Gastrocnemius medialis (tissue), 4 donors: ENCODE measurements at regions not wholly inside any gene's neighbourhood (a gene's known extent, or its start where the extent isn't known, plus 50 kb on each side); places are given as distances from the start of the nearest gene placed in this dataset.

Source experiments
- POLR2A ChIP-seq, 2 donors: fragments of 450-650 bp; IDR thresholded peaks; one replicate each; pipeline ENCODE4 v1.6.1; 2017; ENCODE audit warnings: antibody characterized with exemption in 2 of 2, mild to moderate bottlenecking in 2 of 2, moderate library complexity in 2 of 2
- TF ChIP-seq, protein P1 (sequence below), 5 experiments: fragments of 450-650 bp in 3 of 5; fragments of 200-600 bp in 2 of 5; sonication (generic) in 2 of 5; IDR thresholded peaks in 4 of 5; conservative IDR thresholded peaks in 1 of 5; 1 replicate in 4 of 5; 2 replicates in 1 of 5; pipeline ENCODE4 v1.5.1; 2016 to 2019; ENCODE audit warnings: antibody characterized with exemption in 5 of 5, mild to moderate bottlenecking in 3 of 5, moderate library complexity in 3 of 5

- TF ChIP-seq, protein P1, sequence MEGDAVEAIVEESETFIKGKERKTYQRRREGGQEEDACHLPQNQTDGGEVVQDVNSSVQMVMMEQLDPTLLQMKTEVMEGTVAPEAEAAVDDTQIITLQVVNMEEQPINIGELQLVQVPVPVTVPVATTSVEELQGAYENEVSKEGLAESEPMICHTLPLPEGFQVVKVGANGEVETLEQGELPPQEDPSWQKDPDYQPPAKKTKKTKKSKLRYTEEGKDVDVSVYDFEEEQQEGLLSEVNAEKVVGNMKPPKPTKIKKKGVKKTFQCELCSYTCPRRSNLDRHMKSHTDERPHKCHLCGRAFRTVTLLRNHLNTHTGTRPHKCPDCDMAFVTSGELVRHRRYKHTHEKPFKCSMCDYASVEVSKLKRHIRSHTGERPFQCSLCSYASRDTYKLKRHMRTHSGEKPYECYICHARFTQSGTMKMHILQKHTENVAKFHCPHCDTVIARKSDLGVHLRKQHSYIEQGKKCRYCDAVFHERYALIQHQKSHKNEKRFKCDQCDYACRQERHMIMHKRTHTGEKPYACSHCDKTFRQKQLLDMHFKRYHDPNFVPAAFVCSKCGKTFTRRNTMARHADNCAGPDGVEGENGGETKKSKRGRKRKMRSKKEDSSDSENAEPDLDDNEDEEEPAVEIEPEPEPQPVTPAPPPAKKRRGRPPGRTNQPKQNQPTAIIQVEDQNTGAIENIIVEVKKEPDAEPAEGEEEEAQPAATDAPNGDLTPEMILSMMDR (IDR thresholded peaks at IDR 0.05 in 4 of 5, conservative IDR thresholded peaks at IDR 0.05 in 1 of 5), result no peak
- no peak for TF ChIP-seq POLR2A (IDR thresholded peaks at IDR 0.05)
Measured at GRCh38 chr20:5413394-5413793, 96.6 kb upstream of the PROKR2 start.
